HEK293T (cell line): ENCODE measurements at regions not wholly inside any gene's neighbourhood (a gene's known extent, or its start where the extent isn't known, plus 50 kb on each side); places are given as distances from the start of the nearest gene placed in this dataset.

Source experiments
- CTBP1 ChIP-seq: fragments of 450-650 bp; IDR thresholded peaks from 2 replicates; pipeline ENCODE4 v1.6.1; 2016; ENCODE audit warnings: borderline replicate concordance
- FOXM1 ChIP-seq: fragments of 450-650 bp; IDR thresholded peaks from 2 replicates; pipeline ENCODE4 v1.6.1; 2017; ENCODE audit warnings: mild to moderate bottlenecking, borderline replicate concordance
- L3MBTL2 ChIP-seq: fragments of 450-650 bp; conservative IDR thresholded peaks from 2 replicates; pipeline ENCODE4 v1.6.1; 2016; ENCODE audit warnings: mild to moderate bottlenecking
- NFRKB ChIP-seq: fragments of 450-650 bp; IDR thresholded peaks from 2 replicates; pipeline ENCODE4 v1.6.1; 2016; ENCODE audit warnings: mild to moderate bottlenecking, moderate library complexity
- PKNOX1 ChIP-seq: fragments of 450-650 bp; IDR thresholded peaks from 2 replicates; pipeline ENCODE4 v1.6.1; 2016
- SP1 ChIP-seq: fragments of 450-650 bp; IDR thresholded peaks from 2 replicates; pipeline ENCODE4 v1.6.1; 2017
- SUZ12 ChIP-seq: fragments of 450-650 bp; IDR thresholded peaks from 2 replicates; pipeline ENCODE4 v1.6.1; 2016; ENCODE audit warnings: mild to moderate bottlenecking

GRCh38 chr16:22763437-22764080, 50.4 kb upstream of the HS3ST2 start:
- no peak for TF ChIP-seq SP1
- TF ChIP-seq SUZ12, result no peak
- TF ChIP-seq PKNOX1, result no peak
- TF ChIP-seq L3MBTL2, result no peak
- no peak for TF ChIP-seq FOXM1
- no peak for TF ChIP-seq NFRKB
- TF ChIP-seq CTBP1, result no peak
